Stimulated activated CD4-positive, alpha-beta T cell treated with anti-CD3 and anti-CD28 coated beads, TNF-alpha, amount 100 ng/mL, for 4 hours (primary cell): ENCODE measurements at regions not wholly inside any gene's neighbourhood (a gene's known extent, or its start where the extent isn't known, plus 50 kb on each side); places are given as distances from the start of the nearest gene placed in this dataset.

Experiments
- DNase-seq, 3 experiments: peaks; one replicate each; pipeline ENCODE4 v3.0.0-alpha.2; 2020; ENCODE audit warnings: low read depth in 3 of 3

- no peak for DNase-seq
These were observed 222.6 kb upstream of the MARCKS start for GRCh38 chr6:113634352-113635163.

GRCh38 chr6:113635222-113635986 lies 221.7 kb upstream of the MARCKS start:
- DNase-seq: no peak

GRCh38 chr6:113636357-113636824 lies 220.8 kb upstream of the MARCKS start:
- no peak for DNase-seq

GRCh38 chr6:113640051-113640450 lies 217.1 kb upstream of the MARCKS start:
- DNase-seq: no peak

GRCh38 chr6:113642001-113642713 lies 215.0 kb upstream of the MARCKS start:
- DNase-seq: no peak

GRCh38 chr6:113642714-113643406 lies 214.3 kb upstream of the MARCKS start:
- DNase-seq: no peak

GRCh38 chr6:113643407-113643770 lies 213.8 kb upstream of the MARCKS start:
- no peak for DNase-seq

- DNase-seq: no peak
These were observed 212.1 kb upstream of the MARCKS start for GRCh38 chr6:113644861-113645575.

- DNase-seq: no peak
These were observed 211.6 kb upstream of the MARCKS start for GRCh38 chr6:113645576-113645970.

GRCh38 chr6:113645986-113646385 lies 211.2 kb upstream of the MARCKS start:
- no peak for DNase-seq

- DNase-seq: no peak
These were observed 210.4 kb upstream of the MARCKS start for GRCh38 chr6:113646701-113647100.

GRCh38 chr6:113647143-113647889 lies 209.8 kb upstream of the MARCKS start:
- no peak for DNase-seq

GRCh38 chr6:113648698-113649097 lies 208.4 kb upstream of the MARCKS start:
- DNase-seq: no peak

GRCh38 chr6:113649276-113649675 lies 207.9 kb upstream of the MARCKS start:
- no peak for DNase-seq

GRCh38 chr6:113649880-113650609 lies 207.1 kb upstream of the MARCKS start:
- no peak for DNase-seq

- no peak for DNase-seq
These were observed 206.6 kb upstream of the MARCKS start for GRCh38 chr6:113650610-113650979.

- DNase-seq: no peak
These were observed 206.0 kb upstream of the MARCKS start for GRCh38 chr6:113651120-113651519.

- DNase-seq: no peak
These were observed 205.2 kb upstream of the MARCKS start for GRCh38 chr6:113651920-113652319.

- no peak for DNase-seq
These were observed 203.9 kb upstream of the MARCKS start for GRCh38 chr6:113653275-113653674.

- no peak for DNase-seq
These were observed 202.7 kb upstream of the MARCKS start for GRCh38 chr6:113654396-113654795.
